Peyer's patch (tissue), 4 donors: ENCODE measurements at regions not wholly inside any gene's neighbourhood (a gene's known extent, or its start where the extent isn't known, plus 50 kb on each side); places are given as distances from the start of the nearest gene placed in this dataset.

Experiments used
- DNase-seq, 3 donors: peaks; one replicate each; pipeline ENCODE4 v3.0.0-alpha.2; 2017 to 2019
- H3K27ac ChIP-seq, 4 donors: fragments of 200-600 bp; sonication (generic); one replicate each; pipeline ENCODE4 v1.5.1; 2016 to 2019
- H3K27me3 ChIP-seq, 2 donors: fragments of 200-600 bp; sonication (generic); one replicate each; pipeline ENCODE4 v1.5.1; 2019
- H3K36me3 ChIP-seq, 3 donors: fragments of 200-600 bp; sonication (generic); one replicate each; pipeline ENCODE4 v1.5.1; 2016 to 2019
- H3K4me1 ChIP-seq, 4 donors: fragments of 200-600 bp; sonication (generic); one replicate each; pipeline ENCODE4 v1.5.1; 2016 to 2019
- H3K4me3 ChIP-seq, 4 donors: fragments of 200-600 bp; sonication (generic); 1 replicate in 3 of 4; 2 replicates in 1 of 4; pipeline ENCODE4 v1.5.1; 2016 to 2019; ENCODE audit warnings: mild to moderate bottlenecking in 1 of 4
- H3K9me3 ChIP-seq, 4 donors: fragments of 200-600 bp; sonication (generic); one replicate each; pipeline ENCODE4 v1.5.1; 2016 to 2019; ENCODE audit warnings: mild to moderate bottlenecking in 1 of 4
- POLR2A ChIP-seq, 2 donors: fragments of 450-650 bp; IDR thresholded peaks; one replicate each; pipeline ENCODE4 v1.5.1; 2017; ENCODE audit warnings: antibody characterized with exemption in 2 of 2, mild to moderate bottlenecking in 2 of 2, moderate library complexity in 2 of 2
- TF ChIP-seq, protein P1 (sequence below), 6 experiments: fragments of 450-650 bp in 4 of 6; fragments of 200-600 bp in 2 of 6; sonication (generic) in 1 of 6; IDR thresholded peaks; one replicate each; pipeline ENCODE4 v1.5.1; 2017 to 2019; ENCODE audit warnings: antibody characterized with exemption in 6 of 6, mild to moderate bottlenecking in 3 of 6, moderate library complexity in 1 of 6

- DNase-seq, result no peak
- TF ChIP-seq, protein P1, sequence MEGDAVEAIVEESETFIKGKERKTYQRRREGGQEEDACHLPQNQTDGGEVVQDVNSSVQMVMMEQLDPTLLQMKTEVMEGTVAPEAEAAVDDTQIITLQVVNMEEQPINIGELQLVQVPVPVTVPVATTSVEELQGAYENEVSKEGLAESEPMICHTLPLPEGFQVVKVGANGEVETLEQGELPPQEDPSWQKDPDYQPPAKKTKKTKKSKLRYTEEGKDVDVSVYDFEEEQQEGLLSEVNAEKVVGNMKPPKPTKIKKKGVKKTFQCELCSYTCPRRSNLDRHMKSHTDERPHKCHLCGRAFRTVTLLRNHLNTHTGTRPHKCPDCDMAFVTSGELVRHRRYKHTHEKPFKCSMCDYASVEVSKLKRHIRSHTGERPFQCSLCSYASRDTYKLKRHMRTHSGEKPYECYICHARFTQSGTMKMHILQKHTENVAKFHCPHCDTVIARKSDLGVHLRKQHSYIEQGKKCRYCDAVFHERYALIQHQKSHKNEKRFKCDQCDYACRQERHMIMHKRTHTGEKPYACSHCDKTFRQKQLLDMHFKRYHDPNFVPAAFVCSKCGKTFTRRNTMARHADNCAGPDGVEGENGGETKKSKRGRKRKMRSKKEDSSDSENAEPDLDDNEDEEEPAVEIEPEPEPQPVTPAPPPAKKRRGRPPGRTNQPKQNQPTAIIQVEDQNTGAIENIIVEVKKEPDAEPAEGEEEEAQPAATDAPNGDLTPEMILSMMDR (IDR thresholded peaks at IDR 0.05), result no peak
- TF ChIP-seq POLR2A (IDR thresholded peaks at IDR 0.05), result no peak
- Histone ChIP-seq H3K36me3 (no peaks in the 10 kb centered on the region), H3K27me3 (no peaks in the 10 kb centered on the region), H3K4me1 (no peaks in the 10 kb centered on the region), H3K4me3 (no peak overlapping the region), H3K27ac (no peak overlapping the region), H3K9me3 (no peaks in the 10 kb centered on the region)
Observed at GRCh38 chr1:73556270-73556669, 641.7 kb downstream of the LRRIQ3 start.

DNA sequence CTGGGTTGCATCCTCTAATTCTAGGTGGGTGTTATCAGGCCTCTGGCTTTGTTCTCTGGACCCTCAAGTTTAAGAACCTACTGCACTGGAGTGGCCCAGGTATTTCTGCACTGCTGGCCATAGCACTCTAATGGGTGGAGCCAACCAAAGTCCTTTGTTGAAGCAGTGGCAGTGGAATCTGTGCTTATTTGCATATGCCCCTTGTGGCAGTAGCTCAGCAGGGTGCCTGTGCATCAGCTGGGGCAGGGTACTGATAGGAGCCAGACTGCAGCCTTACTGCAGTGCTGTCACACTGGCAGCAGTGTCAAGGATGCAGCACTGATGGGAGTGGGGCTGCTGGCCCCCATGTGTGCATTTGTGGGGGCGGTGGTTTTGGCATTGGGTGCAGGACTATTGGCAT is 660.6 kb downstream of the LRRIQ3 start:
- TF ChIP-seq POLR2A (IDR thresholded peaks at IDR 0.05), result no peak
- TF ChIP-seq, protein P1 (IDR thresholded peaks at IDR 0.05), result no peak

DNA sequence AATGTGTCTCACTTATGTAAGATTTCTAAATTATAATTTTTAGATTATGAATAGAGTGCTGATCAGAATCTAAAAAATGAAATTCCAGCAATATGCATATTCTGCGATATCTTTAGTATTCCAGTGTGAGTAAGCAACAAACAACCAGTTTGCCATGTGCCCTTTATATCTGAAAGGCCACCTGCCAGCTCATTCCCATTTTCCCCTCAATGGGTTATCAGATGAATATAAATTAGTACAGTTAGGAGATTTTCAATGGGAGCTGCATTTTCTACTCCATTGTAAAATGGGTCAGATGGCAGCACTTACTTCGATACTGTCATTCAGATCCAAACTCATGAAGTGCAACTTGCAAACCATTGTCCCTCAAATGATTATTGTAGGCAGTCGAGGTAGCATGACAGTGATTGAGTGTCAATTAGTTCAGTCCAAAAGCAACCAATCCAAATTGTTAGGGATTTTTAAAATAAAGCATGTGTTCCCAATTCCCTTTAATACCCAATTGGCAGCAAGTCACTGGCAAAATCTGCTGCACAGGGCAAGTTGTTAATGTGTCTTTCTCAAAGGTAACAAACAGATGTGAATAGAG is 680.3 kb downstream of the LRRIQ3 start:
- Histone ChIP-seq H3K36me3 (no peaks in the 10 kb centered on the region), H3K9me3 (no peaks in the 10 kb centered on the region), H3K27me3 (no peaks in the 10 kb centered on the region), H3K4me1 (no peaks in the 10 kb centered on the region), H3K4me3 (no peak overlapping the region), H3K27ac (no peak overlapping the region)
- TF ChIP-seq, protein P1 (IDR thresholded peaks at IDR 0.05), result no peak
- no peak for TF ChIP-seq POLR2A (IDR thresholded peaks at IDR 0.05)
- DNase-seq, result no peak

More for the DNA sequence above, 660.6 kb downstream of the LRRIQ3 start:
- H3K27me3 ChIP-seq, result no peaks in the 10 kb centered on the region
- no peaks in the 10 kb centered on the region for H3K36me3 ChIP-seq
- H3K4me3 ChIP-seq, result no peak overlapping the region
- no peaks in the 10 kb centered on the region for H3K9me3 ChIP-seq
- no peak for DNase-seq
- no peaks in the 10 kb centered on the region for H3K4me1 ChIP-seq
- no peak overlapping the region for H3K27ac ChIP-seq

DNA sequence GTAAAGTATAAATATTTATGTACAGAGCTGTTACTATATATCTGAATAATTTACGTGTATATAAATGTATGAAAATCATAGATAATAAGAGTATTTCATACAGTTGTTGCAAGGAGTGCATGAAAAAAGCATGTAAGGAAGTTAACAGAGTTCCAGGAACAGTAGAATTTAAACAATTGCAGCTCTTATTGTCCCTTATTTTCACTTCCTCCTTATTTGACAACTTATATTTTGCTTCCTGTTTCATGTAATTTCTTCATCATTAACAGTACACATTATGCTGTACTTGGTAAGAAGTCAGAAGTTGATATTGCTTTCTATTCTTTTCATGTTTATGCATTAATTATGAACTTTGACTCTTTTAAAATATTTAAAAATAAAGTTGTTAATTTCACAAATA is 681.5 kb downstream of the LRRIQ3 start:
- Histone ChIP-seq H3K27ac (no peak overlapping the region), H3K27me3 (no peaks in the 10 kb centered on the region), H3K9me3 (no peaks in the 10 kb centered on the region), H3K4me3 (no peak overlapping the region), H3K36me3 (no peaks in the 10 kb centered on the region), H3K4me1 (no peaks in the 10 kb centered on the region)
- TF ChIP-seq, protein P1 (IDR thresholded peaks at IDR 0.05), result no peak
- TF ChIP-seq POLR2A (IDR thresholded peaks at IDR 0.05), result no peak
- DNase-seq, result no peak

GRCh38 chr1:73511038-73511437 is 686.9 kb downstream of the LRRIQ3 start:
- no peaks in the 10 kb centered on the region for H3K27me3 ChIP-seq
- TF ChIP-seq, protein P1 (IDR thresholded peaks at IDR 0.05), result no peak
- TF ChIP-seq POLR2A (IDR thresholded peaks at IDR 0.05), result no peak
- no peaks in the 10 kb centered on the region for H3K4me1 ChIP-seq
- H3K4me3 ChIP-seq, result no peak overlapping the region
- H3K9me3 ChIP-seq, result no peaks in the 10 kb centered on the region
- no peaks in the 10 kb centered on the region for H3K36me3 ChIP-seq
- no peak overlapping the region for H3K27ac ChIP-seq
- DNase-seq, result no peak

DNA sequence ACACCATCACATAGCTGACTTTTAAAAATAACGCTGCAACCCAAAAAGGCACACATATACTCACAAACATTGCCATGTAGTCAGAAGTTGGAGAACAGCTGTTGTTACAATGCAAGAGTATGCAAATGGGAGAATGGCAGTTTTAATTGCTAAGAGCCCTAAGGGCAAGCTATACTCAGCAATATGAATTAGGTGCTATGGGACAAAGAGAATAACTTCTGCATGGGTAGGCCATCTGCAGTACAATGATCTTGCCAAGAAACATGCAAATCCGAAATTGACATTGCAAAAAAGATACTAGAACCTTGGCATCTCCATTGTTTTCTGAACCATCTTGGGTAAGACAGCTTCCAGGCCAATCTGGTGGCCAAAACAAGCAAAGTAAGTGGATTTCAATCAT is 697.8 kb downstream of the LRRIQ3 start:
- no peaks in the 10 kb centered on the region for H3K36me3 ChIP-seq
- H3K27ac ChIP-seq, result no peak overlapping the region
- H3K4me1 ChIP-seq, result no peaks in the 10 kb centered on the region
- no peak for DNase-seq
- no peaks in the 10 kb centered on the region for H3K9me3 ChIP-seq
- H3K27me3 ChIP-seq, result no peaks in the 10 kb centered on the region
- TF ChIP-seq, protein P1 (IDR thresholded peaks at IDR 0.05), result no peak
- H3K4me3 ChIP-seq, result no peak overlapping the region
